ENCODE measurements at regions not wholly inside any gene's neighbourhood (a gene's known extent, or its start where the extent isn't known, plus 50 kb on each side); places are given as distances from the start of the nearest gene placed in this dataset.

DNA sequence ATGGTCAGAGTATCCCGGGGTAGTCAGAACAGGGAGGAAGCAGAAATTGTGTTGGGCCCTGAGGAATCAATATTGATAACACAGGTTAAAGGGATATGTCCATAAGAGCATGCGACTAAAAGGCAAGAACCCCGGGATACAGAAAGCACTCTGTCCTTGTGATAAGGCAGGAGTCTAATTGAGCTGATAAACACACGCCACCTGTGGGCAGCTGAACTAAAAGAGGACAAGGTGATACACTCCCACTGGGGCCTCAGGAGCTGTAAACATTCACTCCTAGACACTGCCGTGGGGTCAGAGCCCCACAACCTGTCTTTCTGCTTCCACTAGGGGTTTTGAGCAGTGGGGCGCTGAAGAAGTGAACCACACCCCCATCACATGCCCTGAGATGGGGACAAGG, 144.7 kb upstream of the MPDZ start:
- ATAC-seq = no peak
- Histone ChIP-seq H3K4me1 (replicated peaks in 1 of 2; ENCODE audit: control insufficient read depth in 2 of 2, insufficient read depth in 2 of 2, low read length in 2 of 2) (no peaks in the 10 kb centered on the region), H4K20me1 (replicated peaks; ENCODE audit: control insufficient read depth, insufficient read depth, low read length) (no peaks in the 10 kb centered on the region), H3K9me3 (replicated peaks; ENCODE audit: control insufficient read depth, insufficient read depth, low read depth, low read length) (no peaks in the 10 kb centered on the region), H3K9ac (ENCODE audit: insufficient read depth in 1 of 2, low read depth in 2 of 2, low read length in 2 of 2) (no peak overlapping the region), H2AFZ (ENCODE audit: low read depth, low read length) (no peak overlapping the region), H3K36me3 (ENCODE audit: control insufficient read depth, insufficient read depth, low read length) (no peaks in the 10 kb centered on the region), H3K27ac (ENCODE audit: extremely low read depth, low read depth, low read length) (no peak overlapping the region), H3K4me3 (no peak overlapping the region), H3K79me2 (ENCODE audit: control insufficient read depth, insufficient read depth, low read length) (no peaks in the 10 kb centered on the region), H3K9me1 (ENCODE audit: control insufficient read depth, insufficient read depth, low read length) (no peaks in the 10 kb centered on the region), H3K4me2 (ENCODE audit: insufficient read depth, low read length) (no peak overlapping the region), H3K27me3 (ENCODE audit: control insufficient read depth in 2 of 2, insufficient read depth in 2 of 2, low read length in 2 of 2) (no peaks in the 10 kb centered on the region)
- CTCF ChIA-PET (ENCODE audit: low intra/inter-chr PET ratio) = no interaction called here
- DNase-seq (ENCODE audit: extremely low read depth in 1 of 4, low spot score in 3 of 4) = peak in 1 of 4 experiments; percentile 1
- FAIRE-seq = no peak
- TF ChIP-seq RAD21 (CRISPR knock-in tag; conservative IDR thresholded peaks at IDR 0.05 in 1 of 2, IDR thresholded peaks at IDR 0.05 in 1 of 2) (no peak; a peak in 1 of 4 replicates), KDM2B (CRISPR knock-in tag; IDR thresholded peaks at IDR 0.05) (no peak), HOXB6 (CRISPR knock-in tag; IDR thresholded peaks at IDR 0.05; ENCODE audit: borderline replicate concordance) (no peak), ZKSCAN1 (IDR thresholded peaks at IDR 0.05; ENCODE audit: low read depth, low read length) (no peak)
- TF ChIP-seq, protein P1, sequence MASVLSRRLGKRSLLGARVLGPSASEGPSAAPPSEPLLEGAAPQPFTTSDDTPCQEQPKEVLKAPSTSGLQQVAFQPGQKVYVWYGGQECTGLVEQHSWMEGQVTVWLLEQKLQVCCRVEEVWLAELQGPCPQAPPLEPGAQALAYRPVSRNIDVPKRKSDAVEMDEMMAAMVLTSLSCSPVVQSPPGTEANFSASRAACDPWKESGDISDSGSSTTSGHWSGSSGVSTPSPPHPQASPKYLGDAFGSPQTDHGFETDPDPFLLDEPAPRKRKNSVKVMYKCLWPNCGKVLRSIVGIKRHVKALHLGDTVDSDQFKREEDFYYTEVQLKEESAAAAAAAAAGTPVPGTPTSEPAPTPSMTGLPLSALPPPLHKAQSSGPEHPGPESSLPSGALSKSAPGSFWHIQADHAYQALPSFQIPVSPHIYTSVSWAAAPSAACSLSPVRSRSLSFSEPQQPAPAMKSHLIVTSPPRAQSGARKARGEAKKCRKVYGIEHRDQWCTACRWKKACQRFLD (CRISPR knock-in tag; IDR thresholded peaks at IDR 0.05) = no peak
- TF ChIP-seq, protein P2, sequence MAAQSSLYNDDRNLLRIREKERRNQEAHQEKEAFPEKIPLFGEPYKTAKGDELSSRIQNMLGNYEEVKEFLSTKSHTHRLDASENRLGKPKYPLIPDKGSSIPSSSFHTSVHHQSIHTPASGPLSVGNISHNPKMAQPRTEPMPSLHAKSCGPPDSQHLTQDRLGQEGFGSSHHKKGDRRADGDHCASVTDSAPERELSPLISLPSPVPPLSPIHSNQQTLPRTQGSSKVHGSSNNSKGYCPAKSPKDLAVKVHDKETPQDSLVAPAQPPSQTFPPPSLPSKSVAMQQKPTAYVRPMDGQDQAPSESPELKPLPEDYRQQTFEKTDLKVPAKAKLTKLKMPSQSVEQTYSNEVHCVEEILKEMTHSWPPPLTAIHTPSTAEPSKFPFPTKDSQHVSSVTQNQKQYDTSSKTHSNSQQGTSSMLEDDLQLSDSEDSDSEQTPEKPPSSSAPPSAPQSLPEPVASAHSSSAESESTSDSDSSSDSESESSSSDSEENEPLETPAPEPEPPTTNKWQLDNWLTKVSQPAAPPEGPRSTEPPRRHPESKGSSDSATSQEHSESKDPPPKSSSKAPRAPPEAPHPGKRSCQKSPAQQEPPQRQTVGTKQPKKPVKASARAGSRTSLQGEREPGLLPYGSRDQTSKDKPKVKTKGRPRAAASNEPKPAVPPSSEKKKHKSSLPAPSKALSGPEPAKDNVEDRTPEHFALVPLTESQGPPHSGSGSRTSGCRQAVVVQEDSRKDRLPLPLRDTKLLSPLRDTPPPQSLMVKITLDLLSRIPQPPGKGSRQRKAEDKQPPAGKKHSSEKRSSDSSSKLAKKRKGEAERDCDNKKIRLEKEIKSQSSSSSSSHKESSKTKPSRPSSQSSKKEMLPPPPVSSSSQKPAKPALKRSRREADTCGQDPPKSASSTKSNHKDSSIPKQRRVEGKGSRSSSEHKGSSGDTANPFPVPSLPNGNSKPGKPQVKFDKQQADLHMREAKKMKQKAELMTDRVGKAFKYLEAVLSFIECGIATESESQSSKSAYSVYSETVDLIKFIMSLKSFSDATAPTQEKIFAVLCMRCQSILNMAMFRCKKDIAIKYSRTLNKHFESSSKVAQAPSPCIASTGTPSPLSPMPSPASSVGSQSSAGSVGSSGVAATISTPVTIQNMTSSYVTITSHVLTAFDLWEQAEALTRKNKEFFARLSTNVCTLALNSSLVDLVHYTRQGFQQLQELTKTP (IDR thresholded peaks at IDR 0.05; ENCODE audit: low read depth in 1 of 2, partially characterized antibody in 2 of 2) = no peak
- WGBS (ENCODE audit: insufficient coverage, low coverage, missing lambda C conversion rate) = 3% methylated on average over 5 of the region's 6 CpGs
- intact Hi-C loops (cut with micrococcal nuclease) = loop anchor here (10.0 kb wide), 2 partner anchors 389 to 1341 kb away; no protein-coding TSS in a partner anchor
- in situ Hi-C loops (cut with MboI) = no loop called here
- no TSS peak for BruUV-seq (replicated peaks)
- POLR2A ChIA-PET = interaction anchor here (0.7 kb wide), 1 partner anchor 655 kb away, joined by 3 read pairs; no protein-coding TSS in a partner anchor

Data from K562 (cell line).